ENCODE measurements at regions not wholly inside any gene's neighbourhood (a gene's known extent, or its start where the extent isn't known, plus 50 kb on each side); places are given as distances from the start of the nearest gene placed in this dataset.
"Not testable (repeated sequence)": the region's sequence is repeated elsewhere in the genome, so short reads cannot be mapped to it uniquely, and the experiment has no call there.

GRCh38 chr5:96110300-96110699, 148.6 kb upstream of the ELL2 start:
- Histone ChIP-seq H3K4me1 (no peaks in the 10 kb centered on the region), H3K9me3 (no peaks in the 10 kb centered on the region), H3K4me3 (no peak overlapping the region), H3K27ac (peak overlapping the region in 1 of 4 donors; percentile 2), H3K27me3 (no peaks in the 10 kb centered on the region), H3K36me3 (no peaks in the 10 kb centered on the region)
- TF ChIP-seq POLR2A (IDR thresholded peaks at IDR 0.05) (no peak), CTCF (IDR thresholded peaks at IDR 0.05) (no peak)
- no peak for DNase-seq

GRCh38 chr5:96108629-96109028, 147.0 kb upstream of the ELL2 start:
- not testable (repeated sequence) for H3K4me3 ChIP-seq, H3K9me3 ChIP-seq, H3K4me1 ChIP-seq, DNase-seq, H3K27me3 ChIP-seq, H3K27ac ChIP-seq, H3K36me3 ChIP-seq

GRCh38 chr5:96103829-96104228, 142.2 kb upstream of the ELL2 start:
- not testable (repeated sequence) for DNase-seq, H3K36me3 ChIP-seq, H3K27ac ChIP-seq, H3K4me1 ChIP-seq, H3K27me3 ChIP-seq, H3K4me3 ChIP-seq, H3K9me3 ChIP-seq

GRCh38 chr5:96101358-96102089, 139.9 kb upstream of the ELL2 start:
- TF ChIP-seq CTCF (IDR thresholded peaks at IDR 0.05): no peak
- no peak for TF ChIP-seq POLR2A (IDR thresholded peaks at IDR 0.05)
- H3K27ac ChIP-seq: no peak overlapping the region

GRCh38 chr5:96097488-96097887, 135.8 kb upstream of the ELL2 start:
- not testable (repeated sequence) for H3K4me1 ChIP-seq, H3K9me3 ChIP-seq, H3K27ac ChIP-seq, H3K4me3 ChIP-seq, H3K36me3 ChIP-seq, DNase-seq, H3K27me3 ChIP-seq

More at GRCh38 chr5:96101358-96102089, 139.9 kb upstream of the ELL2 start:
- no peak overlapping the region for H3K4me3 ChIP-seq
- H3K9me3 ChIP-seq: no peaks in the 10 kb centered on the region
- no peaks in the 10 kb centered on the region for H3K36me3 ChIP-seq
- no peaks in the 10 kb centered on the region for H3K4me1 ChIP-seq
- no peaks in the 10 kb centered on the region for H3K27me3 ChIP-seq
- no peak for DNase-seq

GRCh38 chr5:96096724-96097123, 135.1 kb upstream of the ELL2 start:
- Histone ChIP-seq H3K4me3 (no peak overlapping the region), H3K27ac (no peak overlapping the region), H3K36me3 (no peaks in the 10 kb centered on the region), H3K9me3 (no peaks in the 10 kb centered on the region), H3K27me3 (no peaks in the 10 kb centered on the region), H3K4me1 (no peaks in the 10 kb centered on the region)
- TF ChIP-seq POLR2A (IDR thresholded peaks at IDR 0.05) (no peak), CTCF (IDR thresholded peaks at IDR 0.05) (no peak)
- DNase-seq: no peak

- no peaks in the 10 kb centered on the region for H3K4me1 ChIP-seq
- no peak for TF ChIP-seq POLR2A (IDR thresholded peaks at IDR 0.05)
- no peak for TF ChIP-seq CTCF (IDR thresholded peaks at IDR 0.05)
- H3K27me3 ChIP-seq: no peaks in the 10 kb centered on the region
- no peaks in the 10 kb centered on the region for H3K36me3 ChIP-seq
- no peak for DNase-seq
- no peak overlapping the region for H3K27ac ChIP-seq
- H3K4me3 ChIP-seq: no peak overlapping the region
- no peaks in the 10 kb centered on the region for H3K9me3 ChIP-seq
These were observed 133.3 kb upstream of the ELL2 start for GRCh38 chr5:96094904-96095303.
